GM23338 (cell line): ENCODE measurements at regions not wholly inside any gene's neighbourhood (a gene's known extent, or its start where the extent isn't known, plus 50 kb on each side); places are given as distances from the start of the nearest gene placed in this dataset.

Experiments
- CREB1 ChIP-seq: fragments of 250-450 bp; sonication (Bioruptor Pico); IDR thresholded peaks from 2 replicates; pipeline ENCODE4 v1.5.0; 2020; ENCODE audit warnings: low read depth, mild to moderate bottlenecking, moderate library complexity
- CTCF ChIP-seq, 2 experiments: fragments of 200-600 bp in 1 of 2; sonication (generic) in 1 of 2; conservative IDR thresholded peaks; 2 replicates each; pipeline versions ENCODE4 v1.5.1 to v1.6.1; 2016 to 2017; ENCODE audit warnings: antibody characterized with exemption in 2 of 2, low read depth in 2 of 2, mild to moderate bottlenecking in 2 of 2, moderate library complexity in 1 of 2
- EZH2 ChIP-seq: fragments of 200-600 bp; sonication (generic); IDR thresholded peaks from one replicate; pipeline ENCODE4 v1.8.0; 2017; ENCODE audit warnings: antibody characterized with exemption, mild to moderate bottlenecking, low read depth; ENCODE audit not compliant: unreplicated experiment
- EZH2phosphoT487 ChIP-seq: fragments of 200-600 bp; sonication (generic); IDR thresholded peaks from one replicate; pipeline ENCODE4 v1.8.1; 2018; ENCODE audit warnings: antibody characterized with exemption; ENCODE audit not compliant: unreplicated experiment
- JUNB ChIP-seq: IDR thresholded peaks from one replicate; pipeline ENCODE4 v1.6.1; 2016; ENCODE audit warnings: antibody characterized with exemption; ENCODE audit not compliant: unreplicated experiment
- POLR2AphosphoS5 ChIP-seq: IDR thresholded peaks from 2 replicates; pipeline ENCODE4 v1.6.1; 2016; ENCODE audit warnings: antibody characterized with exemption, low read depth
- REST ChIP-seq: IDR thresholded peaks from one replicate; pipeline ENCODE4 v1.6.1; 2018; ENCODE audit warnings: antibody characterized with exemption; ENCODE audit not compliant: unreplicated experiment
- STAT1 ChIP-seq: IDR thresholded peaks from one replicate; pipeline ENCODE4 v1.6.1; 2016; ENCODE audit warnings: antibody characterized with exemption; ENCODE audit not compliant: unreplicated experiment
- ZNF462 ChIP-seq: fragments of 250-450 bp; sonication (Bioruptor Pico); IDR thresholded peaks from 2 replicates; pipeline ENCODE4 v1.5.0; 2020; ENCODE audit warnings: mild to moderate bottlenecking, moderate library complexity

GRCh38 chr17:83179811-83180210 is 100.4 kb downstream of the METRNL start:
- TF ChIP-seq CTCF (conservative IDR thresholded peaks at IDR 0.05; ENCODE audit: low read depth in 2 of 2), result no peak
- TF ChIP-seq JUNB, result no peak
- no peak for TF ChIP-seq CREB1
- no peak for TF ChIP-seq POLR2AphosphoS5
- no peak for TF ChIP-seq EZH2
- TF ChIP-seq EZH2phosphoT487, result no peak
- no peak for TF ChIP-seq STAT1
- no peak for TF ChIP-seq REST
- TF ChIP-seq ZNF462, result no peak
